H9 (cell line): ENCODE measurements at regions not wholly inside any gene's neighbourhood (a gene's known extent, or its start where the extent isn't known, plus 50 kb on each side); places are given as distances from the start of the nearest gene placed in this dataset.

Experiments
- DNase-seq: peaks from one replicate; pipeline ENCODE4 v3.0.0-alpha.2; 2017
- H2AFZ ChIP-seq: one replicate; pipeline ENCODE4 v1.6.1; 2013; ENCODE audit warnings: mild to moderate bottlenecking, low read length, control low read depth, moderate library complexity
- H2AK5ac ChIP-seq: 2 replicates; pipeline ENCODE4 v1.6.1; 2013; ENCODE audit warnings: low read length, control low read depth, mixed read lengths; ENCODE audit not compliant: insufficient read length
- H2BK120ac ChIP-seq: one replicate; pipeline ENCODE4 v1.6.1; 2013; ENCODE audit warnings: low read depth, mild to moderate bottlenecking, low read length, control low read depth, inconsistent platforms; ENCODE audit not compliant: poor library complexity, severe bottlenecking
- H2BK12ac ChIP-seq: 2 replicates; pipeline ENCODE4 v1.6.1; 2013; ENCODE audit warnings: low read length, control low read depth, mixed read lengths, low read depth; ENCODE audit not compliant: insufficient read length
- H2BK15ac ChIP-seq: 2 replicates; pipeline ENCODE4 v1.6.1; 2013; ENCODE audit warnings: low read depth, low read length, control low read depth
- H2BK20ac ChIP-seq: one replicate; pipeline ENCODE4 v1.6.1; 2013; ENCODE audit warnings: low read depth, mild to moderate bottlenecking, low read length, control low read depth, inconsistent platforms; ENCODE audit not compliant: poor library complexity, severe bottlenecking
- H2BK5ac ChIP-seq: 2 replicates; pipeline ENCODE4 v1.6.1; 2013; ENCODE audit warnings: low read length, control low read depth, mixed read lengths; ENCODE audit not compliant: insufficient read length
- H3K14ac ChIP-seq: 2 replicates; pipeline ENCODE4 v1.6.1; 2013; ENCODE audit warnings: low read length, control low read depth; ENCODE audit not compliant: insufficient read depth
- H3K18ac ChIP-seq: 2 replicates; pipeline ENCODE4 v1.6.1; 2013; ENCODE audit warnings: low read depth, mild to moderate bottlenecking, mixed read lengths, low read length, control low read depth; ENCODE audit not compliant: insufficient read length
- H3K23ac ChIP-seq: 2 replicates; pipeline ENCODE4 v1.6.1; 2013; ENCODE audit warnings: low read length, control low read depth, mixed read lengths, low read depth; ENCODE audit not compliant: insufficient read length
- H3K23me2 ChIP-seq: 2 replicates; pipeline ENCODE4 v1.6.1; 2013; ENCODE audit warnings: low read depth, mild to moderate bottlenecking, mixed read lengths, low read length, control low read depth; ENCODE audit not compliant: insufficient read length, poor library complexity, severe bottlenecking
- H3K27ac ChIP-seq: 2 replicates; pipeline ENCODE4 v1.5.1; 2013; ENCODE audit warnings: low read length, control low read depth, mixed read lengths, low read depth; ENCODE audit not compliant: insufficient read length
- H3K27me3 ChIP-seq: 2 replicates; pipeline ENCODE4 v1.6.1; 2013; ENCODE audit warnings: low read length, control low read depth, inconsistent platforms; ENCODE audit not compliant: insufficient read depth
- H3K4ac ChIP-seq: 2 replicates; pipeline ENCODE4 v1.6.1; 2013; ENCODE audit warnings: low read depth, mild to moderate bottlenecking, control low read depth, inconsistent platforms, low read length, moderate library complexity
- H3K4me1 ChIP-seq: 2 replicates; pipeline ENCODE4 v1.6.1; 2013; ENCODE audit warnings: low read length, control low read depth, inconsistent platforms; ENCODE audit not compliant: insufficient read depth
- H3K4me2 ChIP-seq: 2 replicates; pipeline ENCODE4 v1.6.1; 2013; ENCODE audit warnings: low read length, control low read depth, mixed read lengths; ENCODE audit not compliant: insufficient read length, insufficient read depth
- H3K56ac ChIP-seq: 2 replicates; pipeline ENCODE4 v1.6.1; 2013; ENCODE audit warnings: low read depth, mild to moderate bottlenecking, mixed read lengths, low read length, control low read depth; ENCODE audit not compliant: insufficient read length
- H3K79me1 ChIP-seq: 2 replicates; pipeline ENCODE4 v1.6.1; 2013; ENCODE audit warnings: low read depth, mild to moderate bottlenecking, moderate library complexity, low read length, control low read depth, inconsistent platforms; ENCODE audit not compliant: insufficient read depth, poor library complexity, severe bottlenecking
- H3K79me2 ChIP-seq: 2 replicates; pipeline ENCODE4 v1.6.1; 2013; ENCODE audit warnings: low read length, control low read depth, inconsistent platforms; ENCODE audit not compliant: insufficient read depth
- H3K9ac ChIP-seq: 2 replicates; pipeline ENCODE4 v1.6.1; 2013; ENCODE audit warnings: low read length, control low read depth, mixed read lengths; ENCODE audit not compliant: insufficient read length; ENCODE audit errors: extremely low read depth
- H3K9me3 ChIP-seq: one replicate; pipeline ENCODE4 v1.6.1; 2013; ENCODE audit warnings: low read depth, low read length, inconsistent platforms; ENCODE audit not compliant: control insufficient read depth
- H3T11ph ChIP-seq: one replicate; pipeline ENCODE4 v1.6.1; 2013; ENCODE audit warnings: mild to moderate bottlenecking, low read length, control low read depth, inconsistent platforms
- H4K20me1 ChIP-seq: one replicate; pipeline ENCODE4 v1.6.1; 2013; ENCODE audit not compliant: control insufficient read depth, insufficient read length, insufficient read depth
- H4K5ac ChIP-seq: 2 replicates; pipeline ENCODE4 v1.6.1; 2013; ENCODE audit warnings: low read depth, mild to moderate bottlenecking, mixed read lengths, low read length, control low read depth; ENCODE audit not compliant: insufficient read length
- H4K8ac ChIP-seq: replicated peaks from 2 replicates; pipeline ENCODE4 v1.6.1; 2013; ENCODE audit warnings: low read length, control low read depth, mixed read lengths, low read depth; ENCODE audit not compliant: insufficient read length
- H4K91ac ChIP-seq: 2 replicates; pipeline ENCODE4 v1.6.1; 2013; ENCODE audit warnings: low read depth, mild to moderate bottlenecking, moderate library complexity, mixed read lengths, low read length, control low read depth; ENCODE audit not compliant: insufficient read length
- H3K27ac Mint-ChIP-seq, 3 experiments: 2 replicates in 2 of 3; 3 replicates in 1 of 3; pipeline ENCODE4 v1.8.0; 2020 to 2021; ENCODE audit warnings: mixed read lengths in 3 of 3, mild to moderate bottlenecking in 1 of 3, moderate library complexity in 1 of 3
- H3K27me3 Mint-ChIP-seq: 2 replicates; pipeline ENCODE4 v1.8.0; 2021; ENCODE audit warnings: low read depth, mild to moderate bottlenecking, moderate library complexity, mixed read lengths
- H3K36me3 Mint-ChIP-seq, 3 experiments: 2 replicates in 2 of 3; 3 replicates in 1 of 3; pipeline ENCODE4 v1.8.0; 2020 to 2021; ENCODE audit warnings: low read depth in 3 of 3, mixed read lengths in 3 of 3; ENCODE audit not compliant: insufficient read depth in 1 of 3
- H3K4me1 Mint-ChIP-seq, 2 experiments: 2 replicates each; pipeline ENCODE4 v1.8.0; 2020; ENCODE audit warnings: mixed read lengths in 2 of 2
- H3K4me3 Mint-ChIP-seq, 2 experiments: 2 replicates in 1 of 2; 3 replicates in 1 of 2; pipeline ENCODE4 v1.8.0; 2020 to 2021; ENCODE audit warnings: mild to moderate bottlenecking in 2 of 2, mixed read lengths in 2 of 2, moderate library complexity in 1 of 2
- H3K9me3 Mint-ChIP-seq, 2 experiments: 2 replicates in 1 of 2; 3 replicates in 1 of 2; pipeline ENCODE4 v1.8.0; 2020; ENCODE audit warnings: mild to moderate bottlenecking in 2 of 2, mixed read lengths in 2 of 2, moderate library complexity in 1 of 2
- WGBS: extraction: QIAGEN DNeasy Blood & Tissue Kit; methylation state at CpG from one replicate; pipeline ENCODE4 v1.1.7; 2013; ENCODE audit warnings: missing lambda C conversion rate, low lambda C conversion rate, mixed read lengths; ENCODE audit not compliant: insufficient read length; ENCODE audit errors: extremely low coverage; 5-methylcytosine and 5-hydroxymethylcytosine counted together
- TF ChIP-seq, protein P1 (sequence below): fragments of 200-600 bp; sonication (generic); conservative IDR thresholded peaks from 3 replicates; pipeline ENCODE4 v1.8.0; 2021; ENCODE audit warnings: antibody characterized with exemption, mild to moderate bottlenecking

DNA sequence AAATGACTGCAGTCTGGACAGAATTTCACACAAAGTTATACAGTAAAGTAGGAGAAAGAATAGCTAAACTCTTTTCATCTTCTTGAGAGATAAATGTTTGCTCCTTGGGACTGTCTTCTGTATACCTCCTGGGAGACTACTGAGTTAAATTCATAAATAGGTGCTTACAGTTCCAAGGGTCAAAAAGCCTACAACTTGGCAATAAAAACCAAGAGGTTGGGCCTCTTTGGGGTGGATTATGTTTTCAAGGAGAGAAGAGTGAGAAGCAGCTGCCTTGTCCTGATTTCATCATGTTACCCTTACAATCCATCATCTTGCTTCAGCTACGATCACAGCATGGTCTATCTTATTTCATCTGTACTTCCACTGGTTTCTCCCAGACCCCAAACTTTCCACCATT is 213.2 kb upstream of the RPS23 start:
- no peak overlapping the region for H3K9ac ChIP-seq
- Mint-ChIP-seq H3K9me3 (no peaks in the 10 kb centered on the region), H3K4me3 (no peak overlapping the region), H3K4me1 (no peaks in the 10 kb centered on the region), H3K27me3 (no peaks in the 10 kb centered on the region), H3K27ac (no peak overlapping the region), H3K36me3 (no peaks in the 10 kb centered on the region)
- no peak overlapping the region for H3K18ac ChIP-seq
- no peak overlapping the region for H2BK20ac ChIP-seq
- H2AFZ ChIP-seq: no peak overlapping the region
- no peaks in the 10 kb centered on the region for H3K27me3 ChIP-seq
- H4K91ac ChIP-seq: no peak overlapping the region
- H3K27ac ChIP-seq: no peak overlapping the region
- H4K8ac ChIP-seq: no peak overlapping the region
- H3K9me3 ChIP-seq: no peaks in the 10 kb centered on the region
- TF ChIP-seq, protein P1, sequence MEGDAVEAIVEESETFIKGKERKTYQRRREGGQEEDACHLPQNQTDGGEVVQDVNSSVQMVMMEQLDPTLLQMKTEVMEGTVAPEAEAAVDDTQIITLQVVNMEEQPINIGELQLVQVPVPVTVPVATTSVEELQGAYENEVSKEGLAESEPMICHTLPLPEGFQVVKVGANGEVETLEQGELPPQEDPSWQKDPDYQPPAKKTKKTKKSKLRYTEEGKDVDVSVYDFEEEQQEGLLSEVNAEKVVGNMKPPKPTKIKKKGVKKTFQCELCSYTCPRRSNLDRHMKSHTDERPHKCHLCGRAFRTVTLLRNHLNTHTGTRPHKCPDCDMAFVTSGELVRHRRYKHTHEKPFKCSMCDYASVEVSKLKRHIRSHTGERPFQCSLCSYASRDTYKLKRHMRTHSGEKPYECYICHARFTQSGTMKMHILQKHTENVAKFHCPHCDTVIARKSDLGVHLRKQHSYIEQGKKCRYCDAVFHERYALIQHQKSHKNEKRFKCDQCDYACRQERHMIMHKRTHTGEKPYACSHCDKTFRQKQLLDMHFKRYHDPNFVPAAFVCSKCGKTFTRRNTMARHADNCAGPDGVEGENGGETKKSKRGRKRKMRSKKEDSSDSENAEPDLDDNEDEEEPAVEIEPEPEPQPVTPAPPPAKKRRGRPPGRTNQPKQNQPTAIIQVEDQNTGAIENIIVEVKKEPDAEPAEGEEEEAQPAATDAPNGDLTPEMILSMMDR: no peak
- WGBS: no CpG with 5 or more reads among the region's 1 CpG
- no peak overlapping the region for H2BK5ac ChIP-seq
- H3K23me2 ChIP-seq: no peaks in the 10 kb centered on the region
- H2BK15ac ChIP-seq: no peak overlapping the region
- H3T11ph ChIP-seq: no peak overlapping the region
- H3K79me1 ChIP-seq: no peaks in the 10 kb centered on the region
- H3K79me2 ChIP-seq: no peaks in the 10 kb centered on the region
- H4K20me1 ChIP-seq: no peaks in the 10 kb centered on the region
- H3K14ac ChIP-seq: no peak overlapping the region
- DNase-seq: no peak
- H3K4me1 ChIP-seq: no peaks in the 10 kb centered on the region
- H4K5ac ChIP-seq: no peak overlapping the region
- no peak overlapping the region for H2AK5ac ChIP-seq
- no peak overlapping the region for H2BK120ac ChIP-seq
- H3K23ac ChIP-seq: no peak overlapping the region
- H3K56ac ChIP-seq: no peak overlapping the region
- H3K4me2 ChIP-seq: no peak overlapping the region
- H2BK12ac ChIP-seq: no peak overlapping the region
- no peak overlapping the region for H3K4ac ChIP-seq
